H1 (cell line): ENCODE measurements at regions not wholly inside any gene's neighbourhood (a gene's known extent, or its start where the extent isn't known, plus 50 kb on each side); places are given as distances from the start of the nearest gene placed in this dataset.

Experiments used
- CTBP2 ChIP-seq: IDR thresholded peaks from 2 replicates; pipeline ENCODE4 v1.7.0; 2011; ENCODE audit warnings: borderline replicate concordance, mild to moderate bottlenecking, moderate library complexity, mixed read lengths, low read length; ENCODE audit not compliant: insufficient read depth, insufficient read length
- CTCF ChIP-seq, 3 experiments: IDR thresholded peaks; 1 replicate in 2 of 3; 2 replicates in 1 of 3; pipeline versions ENCODE4 v1.5.1 to v1.6.1; 2011; ENCODE audit warnings: low read length in 3 of 3, mild to moderate bottlenecking in 3 of 3, inconsistent platforms in 2 of 3, low read depth in 1 of 3, moderate library complexity in 1 of 3; ENCODE audit not compliant: insufficient read depth in 1 of 3; ENCODE audit errors: control extremely low read depth in 1 of 3
- POLR2AphosphoS5 ChIP-seq: IDR thresholded peaks from 2 replicates; pipeline ENCODE4 v1.6.1; 2011; ENCODE audit warnings: low read depth, low read length
- RBBP5 ChIP-seq: IDR thresholded peaks from 2 replicates; pipeline ENCODE4 v1.7.1; 2012; ENCODE audit warnings: low read depth, mild to moderate bottlenecking, inconsistent platforms, low read length, moderate library complexity, borderline replicate concordance

- TF ChIP-seq POLR2AphosphoS5, result no peak
- TF ChIP-seq CTBP2, result no peak
- no peak for TF ChIP-seq RBBP5
- no peak for TF ChIP-seq CTCF (IDR thresholded peaks at IDR 0.05; ENCODE audit: control extremely low read depth in 1 of 3, insufficient read depth in 1 of 3, low read depth in 1 of 3, low read length in 3 of 3)
Measured at GRCh38 chr13:39253774-39254173, 215.5 kb downstream of the NHLRC3 start (continued).
